Neural cell (in vitro differentiated cells): ENCODE measurements at regions not wholly inside any gene's neighbourhood (a gene's known extent, or its start where the extent isn't known, plus 50 kb on each side); places are given as distances from the start of the nearest gene placed in this dataset.

Source experiments
- EP300 ChIP-seq: fragments of 450-650 bp; conservative IDR thresholded peaks from 2 replicates; pipeline ENCODE4 v1.6.1; 2014; ENCODE audit warnings: antibody characterized with exemption, mild to moderate bottlenecking, moderate library complexity; ENCODE audit not compliant: poor library complexity, severe bottlenecking
- EZH2 ChIP-seq: fragments of 200-600, 300-800 bp; shearing (Covaris generic), sonication (generic); IDR thresholded peaks from 2 replicates; pipeline ENCODE4 v1.6.1; 2014; ENCODE audit warnings: antibody characterized with exemption, low read length, borderline replicate concordance, mild to moderate bottlenecking; ENCODE audit not compliant: insufficient read depth, poor library complexity, severe bottlenecking
- MXI1 ChIP-seq: fragments of 450-650 bp; conservative IDR thresholded peaks from 2 replicates; pipeline ENCODE4 v1.6.1; 2014; ENCODE audit warnings: antibody characterized with exemption, mild to moderate bottlenecking; ENCODE audit not compliant: poor library complexity, severe bottlenecking
- POLR2AphosphoS5 ChIP-seq: IDR thresholded peaks from 2 replicates; pipeline ENCODE4 v1.6.1; 2012
- RAD21 ChIP-seq: fragments of 450-650 bp; conservative IDR thresholded peaks from 2 replicates; pipeline ENCODE4 v1.6.1; 2014; ENCODE audit warnings: antibody characterized with exemption, mild to moderate bottlenecking, moderate library complexity
- TF ChIP-seq, protein P1 (sequence below): fragments of 450-650 bp; IDR thresholded peaks from 2 replicates; pipeline ENCODE4 v1.5.1; 2014; ENCODE audit warnings: antibody characterized with exemption, mild to moderate bottlenecking, moderate library complexity; ENCODE audit not compliant: poor library complexity, severe bottlenecking
- TF ChIP-seq, protein P2 (sequence below): IDR thresholded peaks from 2 replicates; pipeline ENCODE4 v1.6.1; 2012; ENCODE audit warnings: borderline replicate concordance

DNA sequence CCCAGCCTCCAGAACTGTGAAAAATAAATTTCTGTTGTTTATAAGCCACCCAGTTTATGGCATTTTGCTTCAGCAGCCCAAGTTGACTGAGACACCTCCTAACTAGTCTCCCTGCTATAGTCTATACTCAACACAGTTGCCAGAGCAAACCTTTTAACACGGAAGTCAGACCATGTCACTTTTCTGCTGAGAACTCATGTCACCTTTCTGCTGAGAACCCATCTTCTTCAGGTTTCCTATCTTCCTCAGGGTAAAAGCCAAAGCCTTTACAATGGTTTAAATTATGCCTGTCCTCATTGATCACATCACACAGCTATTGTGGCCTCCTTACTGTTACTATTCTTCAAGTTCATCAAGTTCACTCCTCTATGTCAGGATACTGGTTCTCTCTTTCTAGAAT, 74.3 kb upstream of the SOX6 start:
- no peak for TF ChIP-seq RAD21
- TF ChIP-seq EZH2, result no peak
- no peak for TF ChIP-seq EP300
- TF ChIP-seq, protein P1, sequence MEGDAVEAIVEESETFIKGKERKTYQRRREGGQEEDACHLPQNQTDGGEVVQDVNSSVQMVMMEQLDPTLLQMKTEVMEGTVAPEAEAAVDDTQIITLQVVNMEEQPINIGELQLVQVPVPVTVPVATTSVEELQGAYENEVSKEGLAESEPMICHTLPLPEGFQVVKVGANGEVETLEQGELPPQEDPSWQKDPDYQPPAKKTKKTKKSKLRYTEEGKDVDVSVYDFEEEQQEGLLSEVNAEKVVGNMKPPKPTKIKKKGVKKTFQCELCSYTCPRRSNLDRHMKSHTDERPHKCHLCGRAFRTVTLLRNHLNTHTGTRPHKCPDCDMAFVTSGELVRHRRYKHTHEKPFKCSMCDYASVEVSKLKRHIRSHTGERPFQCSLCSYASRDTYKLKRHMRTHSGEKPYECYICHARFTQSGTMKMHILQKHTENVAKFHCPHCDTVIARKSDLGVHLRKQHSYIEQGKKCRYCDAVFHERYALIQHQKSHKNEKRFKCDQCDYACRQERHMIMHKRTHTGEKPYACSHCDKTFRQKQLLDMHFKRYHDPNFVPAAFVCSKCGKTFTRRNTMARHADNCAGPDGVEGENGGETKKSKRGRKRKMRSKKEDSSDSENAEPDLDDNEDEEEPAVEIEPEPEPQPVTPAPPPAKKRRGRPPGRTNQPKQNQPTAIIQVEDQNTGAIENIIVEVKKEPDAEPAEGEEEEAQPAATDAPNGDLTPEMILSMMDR, result no peak
- TF ChIP-seq POLR2AphosphoS5, result no peak
- TF ChIP-seq, protein P2, sequence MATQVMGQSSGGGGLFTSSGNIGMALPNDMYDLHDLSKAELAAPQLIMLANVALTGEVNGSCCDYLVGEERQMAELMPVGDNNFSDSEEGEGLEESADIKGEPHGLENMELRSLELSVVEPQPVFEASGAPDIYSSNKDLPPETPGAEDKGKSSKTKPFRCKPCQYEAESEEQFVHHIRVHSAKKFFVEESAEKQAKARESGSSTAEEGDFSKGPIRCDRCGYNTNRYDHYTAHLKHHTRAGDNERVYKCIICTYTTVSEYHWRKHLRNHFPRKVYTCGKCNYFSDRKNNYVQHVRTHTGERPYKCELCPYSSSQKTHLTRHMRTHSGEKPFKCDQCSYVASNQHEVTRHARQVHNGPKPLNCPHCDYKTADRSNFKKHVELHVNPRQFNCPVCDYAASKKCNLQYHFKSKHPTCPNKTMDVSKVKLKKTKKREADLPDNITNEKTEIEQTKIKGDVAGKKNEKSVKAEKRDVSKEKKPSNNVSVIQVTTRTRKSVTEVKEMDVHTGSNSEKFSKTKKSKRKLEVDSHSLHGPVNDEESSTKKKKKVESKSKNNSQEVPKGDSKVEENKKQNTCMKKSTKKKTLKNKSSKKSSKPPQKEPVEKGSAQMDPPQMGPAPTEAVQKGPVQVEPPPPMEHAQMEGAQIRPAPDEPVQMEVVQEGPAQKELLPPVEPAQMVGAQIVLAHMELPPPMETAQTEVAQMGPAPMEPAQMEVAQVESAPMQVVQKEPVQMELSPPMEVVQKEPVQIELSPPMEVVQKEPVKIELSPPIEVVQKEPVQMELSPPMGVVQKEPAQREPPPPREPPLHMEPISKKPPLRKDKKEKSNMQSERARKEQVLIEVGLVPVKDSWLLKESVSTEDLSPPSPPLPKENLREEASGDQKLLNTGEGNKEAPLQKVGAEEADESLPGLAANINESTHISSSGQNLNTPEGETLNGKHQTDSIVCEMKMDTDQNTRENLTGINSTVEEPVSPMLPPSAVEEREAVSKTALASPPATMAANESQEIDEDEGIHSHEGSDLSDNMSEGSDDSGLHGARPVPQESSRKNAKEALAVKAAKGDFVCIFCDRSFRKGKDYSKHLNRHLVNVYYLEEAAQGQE, result no peak
- TF ChIP-seq MXI1, result no peak
